GM12878 (cell line): ENCODE measurements at regions not wholly inside any gene's neighbourhood (a gene's known extent, or its start where the extent isn't known, plus 50 kb on each side); places are given as distances from the start of the nearest gene placed in this dataset.

Experiments
- ATAC-seq: fragments of 200-7000 bp; cut with Tn5 transposase; 3 replicates; pipeline ENCODE4 v1.9.1; 2020; ENCODE audit warnings: mild to moderate bottlenecking, moderate library complexity
- BruUV-seq: library from RNA; stranded (reverse); fragments of 400-500 nt; replicated peaks from 2 replicates; lab custom pipeline; 2021; lab: Mats Ljungman, UMichigan
- CTCF ChIA-PET: fragments of 300-600 bp; sonication (Branson Sonifier 250); formaldehyde crosslinking; extraction: SDS; loops from one replicate; lab custom pipeline; 2021; ENCODE audit warnings: inconsistent platforms; lab: Yijun Ruan, JAX
- POLR2A ChIA-PET: fragments of 350-600 bp; formaldehyde crosslinking; extraction: SDS; loops from one replicate; lab custom pipeline; 2021; ENCODE audit warnings: inconsistent platforms; lab: Charles Lee
- RAD21 ChIA-PET: fragments of 300-600 bp; sonication (Branson Sonifier 250); formaldehyde crosslinking; loops from one replicate; lab custom pipeline; 2023; ENCODE audit warnings: antibody characterized with exemption; ENCODE audit not compliant: unreplicated experiment; lab: Charles Lee
- SMC1A ChIA-PET: fragments of 300-600 bp; sonication (Branson Sonifier 250); formaldehyde crosslinking; loops from one replicate; lab custom pipeline; 2023; ENCODE audit not compliant: unreplicated experiment, uncharacterized antibody; lab: Charles Lee
- DNase-seq: peaks from one replicate; pipeline ENCODE4 v3.0.0-alpha.2; 2011; ENCODE audit warnings: low read depth, low spot score
- FAIRE-seq: peaks from 3 replicates; lab custom pipeline; 2011; peaks lifted over from hg19 to GRCh38; lab: Jason Lieb, UNC
- H2AFZ ChIP-seq: 2 replicates; pipeline ENCODE4 v1.6.0; 2011; ENCODE audit warnings: low read depth, low read length, control low read depth; ENCODE audit not compliant: control insufficient read depth
- H3K27ac ChIP-seq: 2 replicates; pipeline ENCODE4 v1.5.1; 2011; ENCODE audit warnings: control low read depth; ENCODE audit not compliant: control insufficient read depth, insufficient read depth
- H3K27me3 ChIP-seq, 2 experiments: replicated peaks in 1 of 2; 2 replicates each; pipeline versions ENCODE4 v1.6.0 to v1.6.1; 2011; ENCODE audit warnings: low read length in 1 of 2; ENCODE audit not compliant: control insufficient read depth in 2 of 2, insufficient read depth in 2 of 2
- H3K36me3 ChIP-seq, 2 experiments: 2 replicates each; pipeline ENCODE4 v1.5.1; 2011; ENCODE audit warnings: low read length in 1 of 2; ENCODE audit not compliant: control insufficient read depth in 2 of 2, insufficient read depth in 2 of 2
- H3K4me1 ChIP-seq: 2 replicates; pipeline ENCODE4 v1.6.1; 2011; ENCODE audit warnings: mild to moderate bottlenecking, low read length, moderate library complexity, mixed read lengths; ENCODE audit not compliant: control insufficient read depth, insufficient read depth
- H3K4me2 ChIP-seq: 2 replicates; pipeline ENCODE4 v1.6.0; 2011; ENCODE audit warnings: control low read depth; ENCODE audit not compliant: control insufficient read depth, insufficient read depth
- H3K4me3 ChIP-seq: fragments of 200-600 bp; sonication (generic); 2 replicates; pipeline ENCODE4 v1.5.1; 2016
- H3K79me2 ChIP-seq: 2 replicates; pipeline ENCODE4 v1.6.0; 2011; ENCODE audit warnings: low read length; ENCODE audit not compliant: control insufficient read depth, insufficient read depth
- H3K9ac ChIP-seq: 2 replicates; pipeline ENCODE4 v1.8.0; 2011; ENCODE audit warnings: low read length, control low read depth, mixed read lengths; ENCODE audit not compliant: control insufficient read depth, insufficient read depth
- H3K9me3 ChIP-seq: replicated peaks from 3 replicates; pipeline ENCODE4 v1.5.1; 2011; ENCODE audit warnings: mild to moderate bottlenecking, low read length; ENCODE audit not compliant: control insufficient read depth, insufficient read depth
- H4K20me1 ChIP-seq: 2 replicates; pipeline ENCODE4 v1.6.0; 2011; ENCODE audit not compliant: control insufficient read depth, insufficient read depth
- ASH2L ChIP-seq: fragments of 300-600, 200-600 bp; sonication (generic); IDR thresholded peaks from 2 replicates; pipeline ENCODE4 v1.6.1; 2017; ENCODE audit warnings: low read depth, mild to moderate bottlenecking, borderline replicate concordance
- BMI1 ChIP-seq: fragments of 450-650 bp; IDR thresholded peaks from 2 replicates; pipeline ENCODE4 v1.6.1; 2016; ENCODE audit warnings: mild to moderate bottlenecking, moderate library complexity, borderline replicate concordance
- DPF2 ChIP-seq: fragments of 450-650 bp; IDR thresholded peaks from 2 replicates; pipeline ENCODE4 v1.6.1; 2017; ENCODE audit warnings: mild to moderate bottlenecking
- E4F1 ChIP-seq: fragments of 450-650 bp; IDR thresholded peaks from 2 replicates; pipeline ENCODE4 v1.6.1; 2018; ENCODE audit warnings: borderline replicate concordance, mild to moderate bottlenecking; ENCODE audit not compliant: partially characterized antibody
- HCFC1 ChIP-seq: fragments of 150-350 bp; IDR thresholded peaks from 2 replicates; pipeline ENCODE4 v1.6.1; 2014; ENCODE audit warnings: low read length
- IKZF1 ChIP-seq: fragments of 450-650 bp; conservative IDR thresholded peaks from 2 replicates; pipeline ENCODE4 v1.6.1; 2017; ENCODE audit warnings: antibody characterized with exemption, mild to moderate bottlenecking
- MLLT1 ChIP-seq: fragments of 450-650 bp; IDR thresholded peaks from 2 replicates; pipeline ENCODE4 v1.6.1; 2016; ENCODE audit warnings: mild to moderate bottlenecking
- MTA2 ChIP-seq: fragments of 450-650 bp; IDR thresholded peaks from 2 replicates; pipeline ENCODE4 v1.6.1; 2016; ENCODE audit warnings: low read depth, mild to moderate bottlenecking, moderate library complexity
- NFYA ChIP-seq: IDR thresholded peaks from 2 replicates; pipeline ENCODE4 v1.6.1; 2011; ENCODE audit warnings: low read depth, mild to moderate bottlenecking, low read length, improper control_type of control experiment, borderline replicate concordance
- PBX3 ChIP-seq: IDR thresholded peaks from 2 replicates; pipeline ENCODE4 v1.6.1; 2011; ENCODE audit warnings: mild to moderate bottlenecking, low read depth, low read length, moderate library complexity; ENCODE audit not compliant: insufficient replicate concordance
- POLR2AphosphoS5 ChIP-seq: IDR thresholded peaks from 2 replicates; pipeline ENCODE4 v1.6.1; 2011; ENCODE audit warnings: mild to moderate bottlenecking, low read length, inconsistent platforms
- ZBED1 ChIP-seq: IDR thresholded peaks from 2 replicates; pipeline ENCODE4 v1.6.1; 2016; ENCODE audit warnings: borderline replicate concordance
- ZZZ3 ChIP-seq: IDR thresholded peaks from 2 replicates; pipeline ENCODE4 v1.6.1; 2011; ENCODE audit warnings: low read depth; ENCODE audit not compliant: control insufficient read depth, insufficient read length
- WGBS: methylation state at CpG from one replicate; pipeline ENCODE4 v1.1.6; 2016; ENCODE audit warnings: low lambda C conversion rate; ENCODE audit not compliant: insufficient replicate concordance, insufficient coverage; ENCODE audit errors: missing lambda C conversion rate; 5-methylcytosine and 5-hydroxymethylcytosine counted together
- in situ Hi-C: fragments of 300-500 bp; cut with MboI; formaldehyde crosslinking; loops from 9 replicates; pipeline ENCODE4 v1.14.3; 2018; ENCODE audit warnings: mixed read lengths
- intact Hi-C: fragments of 100-400 bp; cut with micrococcal nuclease; formaldehyde crosslinking; loops from one replicate; pipeline ENCODE4 v1.14.2; 2022; ENCODE audit not compliant: unreplicated experiment

- Histone ChIP-seq H4K20me1 (no peaks in the 10 kb centered on the region), H3K27me3 (no peaks in the 10 kb centered on the region; a peak in 1 of 4 replicates), H3K27ac (no peak overlapping the region), H3K4me1 (no peaks in the 10 kb centered on the region), H3K9me3 (no peaks in the 10 kb centered on the region), H2AFZ (no peak overlapping the region), H3K36me3 (no peaks in the 10 kb centered on the region), H3K4me2 (no peak overlapping the region), H3K79me2 (no peaks in the 10 kb centered on the region), H3K4me3 (no peak overlapping the region), H3K9ac (no peak overlapping the region)
- 42% methylated on average over 7 of the region's 7 CpGs for WGBS
- FAIRE-seq (no peak), DNase-seq (no peak), ATAC-seq (no peak)
- TF ChIP-seq ASH2L (no peak), DPF2 (no peak), NFYA (no peak), ZZZ3 (no peak), MLLT1 (no peak), POLR2AphosphoS5 (no peak), MTA2 (no peak), E4F1 (no peak), PBX3 (no peak), BMI1 (no peak), IKZF1 (no peak), ZBED1 (no peak), HCFC1 (no peak)
- POLR2A ChIA-PET = no interaction called here
- in situ Hi-C loops = no loop called here
- RAD21 ChIA-PET = no interaction called here
- CTCF ChIA-PET = no interaction called here
- intact Hi-C loops = no loop called here
- BruUV-seq = no TSS peak
- SMC1A ChIA-PET = no interaction called here
Observed at GRCh38 chr2:129760669-129761068, 218.8 kb upstream of the RAB6C start.
